H1 (cell line): ENCODE measurements at regions not wholly inside any gene's neighbourhood (a gene's known extent, or its start where the extent isn't known, plus 50 kb on each side); places are given as distances from the start of the nearest gene placed in this dataset.

Experiments
- CTCF ChIA-PET: fragments of 300-600 bp; sonication (Branson Sonifier 250); formaldehyde crosslinking; loops from one replicate; lab custom pipeline; 2021; ENCODE audit not compliant: partially characterized antibody; lab: Charles Lee
- POLR2A ChIA-PET: fragments of 300-600 bp; sonication (Branson Sonifier 250); formaldehyde crosslinking; loops from one replicate; lab custom pipeline; 2021; ENCODE audit warnings: inconsistent platforms; ENCODE audit not compliant: partially characterized antibody; lab: Charles Lee
- DNase-seq, 2 experiments: peaks; one replicate each; pipeline versions ENCODE4 v3.0.0 to v3.0.0-alpha.2; 2010 to 2022; ENCODE audit warnings: low spot score in 2 of 2, low read depth in 1 of 2, mixed read lengths in 1 of 2
- FAIRE-seq: peaks from 2 replicates; lab custom pipeline; 2011; peaks lifted over from hg19 to GRCh38; lab: Jason Lieb, UNC
- H2AFZ ChIP-seq: 2 replicates; pipeline ENCODE4 v1.8.1; 2012; ENCODE audit warnings: low read length, inconsistent platforms
- H2AK5ac ChIP-seq: 2 replicates; pipeline ENCODE4 v1.6.1; 2013; ENCODE audit warnings: low read depth, low read length
- H2BK120ac ChIP-seq: replicated peaks from 2 replicates; pipeline ENCODE3; 2013; ENCODE audit warnings: low read depth, low read length, inconsistent platforms
- H2BK12ac ChIP-seq: 2 replicates; pipeline ENCODE4 v1.6.1; 2013; ENCODE audit warnings: low read depth, low read length
- H2BK15ac ChIP-seq: 2 replicates; pipeline ENCODE4 v1.6.1; 2013; ENCODE audit warnings: low read length
- H2BK20ac ChIP-seq: 2 replicates; pipeline ENCODE4 v1.6.1; 2013; ENCODE audit warnings: low read length
- H2BK5ac ChIP-seq: 2 replicates; pipeline ENCODE4 v1.6.1; 2013; ENCODE audit warnings: low read depth, low read length
- H3K14ac ChIP-seq: 2 replicates; pipeline ENCODE4 v1.6.1; 2013; ENCODE audit warnings: inconsistent platforms; ENCODE audit not compliant: insufficient read length
- H3K18ac ChIP-seq: 2 replicates; pipeline ENCODE4 v1.6.1; 2013; ENCODE audit warnings: low read length; ENCODE audit errors: extremely low read depth
- H3K23ac ChIP-seq: 2 replicates; pipeline ENCODE4 v1.6.1; 2013; ENCODE audit warnings: inconsistent platforms; ENCODE audit not compliant: insufficient read length
- H3K23me2 ChIP-seq: 2 replicates; pipeline ENCODE4 v1.6.1; 2013; ENCODE audit warnings: low read depth, low read length
- H3K27ac ChIP-seq: 2 replicates; pipeline ENCODE4 v1.6.1; 2011; ENCODE audit warnings: low read depth, low read length, inconsistent platforms
- H3K27me3 ChIP-seq, 4 experiments: replicated peaks in 1 of 4; 1 replicate in 1 of 4; 2 replicates in 3 of 4; pipeline versions ENCODE4 v1.6.1 to v1.8.1; 2011 to 2013; ENCODE audit warnings: low read length in 3 of 4, mild to moderate bottlenecking in 3 of 4, inconsistent platforms in 2 of 4, mixed read lengths in 2 of 4, moderate library complexity in 1 of 4; ENCODE audit not compliant: control insufficient read depth in 3 of 4, insufficient read depth in 3 of 4; ENCODE audit errors: extremely low read depth in 1 of 4
- H3K36me3 ChIP-seq, 4 experiments: 2 replicates each; pipeline versions ENCODE4 v1.6.1 to v1.8.1; 2011 to 2013; ENCODE audit warnings: mild to moderate bottlenecking in 4 of 4, low read length in 3 of 4, moderate library complexity in 2 of 4, control low read depth in 1 of 4, inconsistent platforms in 1 of 4; ENCODE audit not compliant: insufficient read depth in 4 of 4, control insufficient read depth in 2 of 4
- H3K4ac ChIP-seq: replicated peaks from 2 replicates; pipeline ENCODE3; 2013; ENCODE audit warnings: low read length, low read depth, mixed read lengths, inconsistent platforms; ENCODE audit not compliant: insufficient read length
- H3K4me1 ChIP-seq, 4 experiments: replicated peaks in 1 of 4; 1 replicate in 1 of 4; 2 replicates in 3 of 4; pipeline versions ENCODE4 v1.6.1 to v1.8.1; 2011 to 2013; ENCODE audit warnings: low read length in 3 of 4, inconsistent platforms in 2 of 4, mixed read lengths in 1 of 4; ENCODE audit not compliant: insufficient read depth in 4 of 4, control insufficient read depth in 3 of 4
- H3K4me2 ChIP-seq, 2 experiments: 2 replicates each; pipeline versions ENCODE4 v1.6.1 to v1.8.1; 2011 to 2013; ENCODE audit warnings: low read depth in 2 of 2, low read length in 2 of 2, control low read depth in 1 of 2, inconsistent platforms in 1 of 2, mild to moderate bottlenecking in 1 of 2; ENCODE audit not compliant: insufficient read depth in 1 of 2
- H3K4me3 ChIP-seq, 4 experiments: fragments of 200-600, 300-600 bp in 1 of 4; sonication (generic), shearing (Covaris generic), sonication (Bioruptor Twin) in 1 of 4; 2 replicates each; pipeline versions ENCODE4 v1.5.1 to v1.8.1; 2011 to 2016; ENCODE audit warnings: low read length in 4 of 4, low read depth in 3 of 4, control low read depth in 2 of 4, inconsistent platforms in 2 of 4, mild to moderate bottlenecking in 2 of 4, mixed read lengths in 1 of 4, moderate library complexity in 1 of 4; ENCODE audit not compliant: insufficient read depth in 2 of 4; ENCODE audit errors: extremely low read depth in 1 of 4
- H3K56ac ChIP-seq: replicated peaks from 2 replicates; pipeline ENCODE3; 2013; ENCODE audit warnings: low read depth, mild to moderate bottlenecking, mixed read lengths, low read length, inconsistent platforms; ENCODE audit not compliant: insufficient read length
- H3K79me1 ChIP-seq: 2 replicates; pipeline ENCODE4 v1.6.1; 2013; ENCODE audit warnings: low read depth, low read length, control low read depth
- H3K79me2 ChIP-seq, 2 experiments: 2 replicates each; pipeline versions ENCODE4 v1.6.1 to v1.8.1; 2012 to 2013; ENCODE audit warnings: low read length in 2 of 2, mild to moderate bottlenecking in 2 of 2, inconsistent platforms in 1 of 2; ENCODE audit not compliant: insufficient read depth in 2 of 2, control insufficient read depth in 1 of 2
- H3K9ac ChIP-seq, 4 experiments: replicated peaks in 1 of 4; 1 replicate in 1 of 4; 2 replicates in 3 of 4; pipeline versions ENCODE4 v1.6.1 to v1.8.1; 2011 to 2013; ENCODE audit warnings: low read depth in 3 of 4, low read length in 3 of 4, control low read depth in 2 of 4, mild to moderate bottlenecking in 2 of 4, moderate library complexity in 2 of 4, inconsistent platforms in 1 of 4; ENCODE audit errors: extremely low read depth in 1 of 4
- H3K9me3 ChIP-seq, 2 experiments: 2 replicates each; pipeline versions ENCODE4 v1.6.1 to v1.8.1; 2012 to 2013; ENCODE audit warnings: mild to moderate bottlenecking in 2 of 2, moderate library complexity in 2 of 2, control low read depth in 1 of 2, inconsistent platforms in 1 of 2, low read depth in 1 of 2, low read length in 1 of 2, mixed read lengths in 1 of 2; ENCODE audit not compliant: insufficient read depth in 2 of 2
- H4K20me1 ChIP-seq, 2 experiments: replicated peaks in 1 of 2; 2 replicates each; pipeline versions ENCODE3 to v1.8.1; 2011 to 2013; ENCODE audit warnings: inconsistent platforms in 2 of 2, low read length in 2 of 2, mild to moderate bottlenecking in 1 of 2; ENCODE audit not compliant: insufficient read depth in 2 of 2, control insufficient read depth in 1 of 2
- H4K5ac ChIP-seq: 2 replicates; pipeline ENCODE4 v1.6.1; 2013; ENCODE audit warnings: low read length, low read depth, mixed read lengths, inconsistent platforms; ENCODE audit not compliant: insufficient read length
- H4K8ac ChIP-seq: 2 replicates; pipeline ENCODE4 v1.8.0; 2013; ENCODE audit warnings: mild to moderate bottlenecking, moderate library complexity, low read length, inconsistent platforms; ENCODE audit not compliant: insufficient read depth; ENCODE audit errors: extremely low read depth
- H4K91ac ChIP-seq: replicated peaks from 2 replicates; pipeline ENCODE3; 2013; ENCODE audit warnings: low read length, mixed read lengths, inconsistent platforms; ENCODE audit not compliant: insufficient read length
- E2F6 ChIP-seq: IDR thresholded peaks from 2 replicates; pipeline ENCODE4 v1.6.1; 2012; ENCODE audit warnings: inconsistent platforms
- EP300 ChIP-seq, 2 experiments: IDR thresholded peaks; 1 replicate in 1 of 2; 2 replicates in 1 of 2; pipeline ENCODE4 v1.6.1; 2011 to 2012; ENCODE audit warnings: low read depth in 2 of 2, low read length in 2 of 2, mild to moderate bottlenecking in 2 of 2, borderline replicate concordance in 1 of 2, inconsistent platforms in 1 of 2, moderate library complexity in 1 of 2
- HDAC6 ChIP-seq: IDR thresholded peaks from one replicate; pipeline ENCODE4 v1.7.1; 2012; ENCODE audit warnings: low read depth, mild to moderate bottlenecking, inconsistent platforms, low read length, moderate library complexity
- JUND ChIP-seq: IDR thresholded peaks from 2 replicates; pipeline ENCODE4 v1.6.1; 2011; ENCODE audit warnings: mild to moderate bottlenecking, improper control_type of control experiment, low read length
- PHF8 ChIP-seq: fragments of 200-600 bp; sonication (generic); conservative IDR thresholded peaks from 2 replicates; pipeline ENCODE4 v1.7.1; 2012; ENCODE audit warnings: low read depth, mild to moderate bottlenecking, inconsistent platforms, low read length, moderate library complexity
- SP2 ChIP-seq: IDR thresholded peaks from 2 replicates; pipeline ENCODE4 v1.6.1; 2012; ENCODE audit warnings: mild to moderate bottlenecking, low read length, inconsistent platforms
- SUZ12 ChIP-seq: fragments of 200-600 bp; sonication (generic); IDR thresholded peaks from 2 replicates; pipeline ENCODE4 v1.6.1; 2012; ENCODE audit warnings: mild to moderate bottlenecking, inconsistent platforms, low read length, moderate library complexity, mixed read lengths
- WGBS, 2 experiments: shearing (Covaris generic) in 1 of 2; methylation state at CpG; one replicate each; pipeline versions ENCODE4 v1.1.6 to v1.1.7; 2013 to 2015; ENCODE audit warnings: low lambda C conversion rate in 2 of 2, mixed read lengths in 2 of 2, inconsistent platforms in 1 of 2, low coverage in 1 of 2, missing lambda C conversion rate in 1 of 2; ENCODE audit not compliant: insufficient replicate concordance in 2 of 2, insufficient coverage in 1 of 2, insufficient read length in 1 of 2; ENCODE audit errors: extremely low coverage in 1 of 2, missing lambda C conversion rate in 1 of 2; 5-methylcytosine and 5-hydroxymethylcytosine counted together

- no peak overlapping the region for H2BK20ac ChIP-seq
- no peak overlapping the region for H4K5ac ChIP-seq
- H2BK120ac ChIP-seq = no peak overlapping the region
- H2AK5ac ChIP-seq = no peak overlapping the region
- DNase-seq (no peak), FAIRE-seq (no peak)
- POLR2A ChIA-PET = no interaction called here
- no peaks in the 10 kb centered on the region for H3K23me2 ChIP-seq
- no peak overlapping the region for H3K9ac ChIP-seq
- H3K18ac ChIP-seq = no peak overlapping the region
- H4K20me1 ChIP-seq = no peaks in the 10 kb centered on the region
- H2BK15ac ChIP-seq = no peak overlapping the region
- H2AFZ ChIP-seq = no peak overlapping the region
- CTCF ChIA-PET = interaction anchor here (5.4 kb wide), 1 partner anchor 538 kb away, joined by 42 read pairs; no protein-coding TSS in a partner anchor
- peak overlapping the region; percentile 36 for H3K56ac ChIP-seq
- no peak overlapping the region for H2BK5ac ChIP-seq
- no peaks in the 10 kb centered on the region for H3K9me3 ChIP-seq
- H3K27ac ChIP-seq = no peak overlapping the region
- H3K4me1 ChIP-seq = peaks cover 0 to 3% (median 1%) of the 10 kb centered on the region in 4 experiments; a peak in 3 of 7 replicates
- H3K23ac ChIP-seq = no peak overlapping the region
- H3K4me3 ChIP-seq = no peak overlapping the region
- WGBS, 2 experiments = 86% methylated on average over 4 of the region's 4 CpGs; no CpG with 5 or more reads in 1 of the 2 experiments
- no peaks in the 10 kb centered on the region for H3K36me3 ChIP-seq
- no peak overlapping the region for H3K4me2 ChIP-seq
- no peak overlapping the region for H2BK12ac ChIP-seq
- H3K79me1 ChIP-seq = no peaks in the 10 kb centered on the region
- no peak overlapping the region for H3K14ac ChIP-seq
- H3K79me2 ChIP-seq = no peaks in the 10 kb centered on the region
- no peak overlapping the region for H3K4ac ChIP-seq
- H4K91ac ChIP-seq = no peak overlapping the region
- H4K8ac ChIP-seq = no peak overlapping the region
- no peaks in the 10 kb centered on the region for H3K27me3 ChIP-seq
- no peak for TF ChIP-seq EP300 (IDR thresholded peaks at IDR 0.05; ENCODE audit: borderline replicate concordance in 1 of 2, low read depth in 2 of 2, low read length in 2 of 2)
- TF ChIP-seq PHF8 = no peak
- no peak for TF ChIP-seq HDAC6
- TF ChIP-seq JUND = no peak
- no peak for TF ChIP-seq SP2
- no peak for TF ChIP-seq E2F6
- no peak for TF ChIP-seq SUZ12
- TF ChIP-seq, all 59 proteins: peak for 0
Observed at GRCh38 chr2:17313261-17313660, 205.0 kb downstream of the RAD51AP2 start.
